ENCODE measurements at regions not wholly inside any gene's neighbourhood (a gene's known extent, or its start where the extent isn't known, plus 50 kb on each side); places are given as distances from the start of the nearest gene placed in this dataset.

GRCh38 chr16:22732959-22733358 is 81.0 kb upstream of the HS3ST2 start:
- Histone ChIP-seq H3K79me2 (ENCODE audit: insufficient read depth, low read length) (no peaks in the 10 kb centered on the region), H3K27me3 (ENCODE audit: low read length) (no peaks in the 10 kb centered on the region), H3K27ac (ENCODE audit: low read depth, low read length) (no peak overlapping the region), H3K9ac (ENCODE audit: low read length) (no peak overlapping the region), H3F3A (ENCODE audit: insufficient read depth) (no peaks in the 10 kb centered on the region), H4K20me1 (ENCODE audit: low read depth, low read length) (no peaks in the 10 kb centered on the region), H3K4me2 (ENCODE audit: low read depth, low read length, poor library complexity, severe bottlenecking) (no peak overlapping the region), H3K36me3 (ENCODE audit: low read length) (no peaks in the 10 kb centered on the region), H2AFZ (ENCODE audit: low read depth, low read length, severe bottlenecking) (no peak overlapping the region), H3K4me3 (ENCODE audit: insufficient read depth, low read length, poor library complexity, severe bottlenecking) (no peak overlapping the region), H3K9me3 (ENCODE audit: insufficient read depth, low read length) (no peaks in the 10 kb centered on the region), H3K9me2 (replicated peaks; ENCODE audit: insufficient read depth, low read length) (no peaks in the 10 kb centered on the region)
- TF ChIP-seq CTCF (IDR thresholded peaks at IDR 0.05; ENCODE audit: insufficient read depth, low read length, poor library complexity, severe bottlenecking) (no peak), EZH2phosphoT487 (conservative IDR thresholded peaks at IDR 0.05; ENCODE audit: low read length) (no peak)

- no peak for TF ChIP-seq EZH2phosphoT487 (conservative IDR thresholded peaks at IDR 0.05; ENCODE audit: low read length)
- TF ChIP-seq CTCF (IDR thresholded peaks at IDR 0.05; ENCODE audit: insufficient read depth, low read length, poor library complexity, severe bottlenecking), result no peak
- H2AFZ ChIP-seq (ENCODE audit: low read depth, low read length, severe bottlenecking), result no peak overlapping the region
Measured at GRCh38 chr16:22734368-22734767, 79.6 kb upstream of the HS3ST2 start.

GRCh38 chr16:22736791-22737190 is 77.2 kb upstream of the HS3ST2 start:
- TF ChIP-seq EZH2phosphoT487 (conservative IDR thresholded peaks at IDR 0.05; ENCODE audit: low read length) (no peak), CTCF (IDR thresholded peaks at IDR 0.05; ENCODE audit: insufficient read depth, low read length, poor library complexity, severe bottlenecking) (no peak)
- H3K27ac ChIP-seq (ENCODE audit: low read depth, low read length), result no peak overlapping the region
- H3K4me2 ChIP-seq (ENCODE audit: low read depth, low read length, poor library complexity, severe bottlenecking), result no peak overlapping the region
- no peaks in the 10 kb centered on the region for H3K27me3 ChIP-seq (ENCODE audit: low read length)
- no peaks in the 10 kb centered on the region for H3K9me2 ChIP-seq (replicated peaks; ENCODE audit: insufficient read depth, low read length)
- H3K79me2 ChIP-seq (ENCODE audit: insufficient read depth, low read length), result no peaks in the 10 kb centered on the region
- H3K4me3 ChIP-seq (ENCODE audit: insufficient read depth, low read length, poor library complexity, severe bottlenecking), result no peak overlapping the region
- H3K9ac ChIP-seq (ENCODE audit: low read length), result no peak overlapping the region
- no peaks in the 10 kb centered on the region for H3K36me3 ChIP-seq (ENCODE audit: low read length)
- H2AFZ ChIP-seq (ENCODE audit: low read depth, low read length, severe bottlenecking), result no peak overlapping the region
- no peaks in the 10 kb centered on the region for H3F3A ChIP-seq (ENCODE audit: insufficient read depth)
- H3K9me3 ChIP-seq (ENCODE audit: insufficient read depth, low read length), result no peaks in the 10 kb centered on the region
- no peaks in the 10 kb centered on the region for H4K20me1 ChIP-seq (ENCODE audit: low read depth, low read length)

More at GRCh38 chr16:22734368-22734767, 79.6 kb upstream of the HS3ST2 start:
- Histone ChIP-seq H3K9me2 (replicated peaks; ENCODE audit: insufficient read depth, low read length) (no peaks in the 10 kb centered on the region), H3K79me2 (ENCODE audit: insufficient read depth, low read length) (no peaks in the 10 kb centered on the region), H3K9me3 (ENCODE audit: insufficient read depth, low read length) (no peaks in the 10 kb centered on the region), H3K36me3 (ENCODE audit: low read length) (no peaks in the 10 kb centered on the region), H3K9ac (ENCODE audit: low read length) (no peak overlapping the region), H4K20me1 (ENCODE audit: low read depth, low read length) (no peaks in the 10 kb centered on the region), H3F3A (ENCODE audit: insufficient read depth) (no peaks in the 10 kb centered on the region), H3K27ac (ENCODE audit: low read depth, low read length) (no peak overlapping the region), H3K4me2 (ENCODE audit: low read depth, low read length, poor library complexity, severe bottlenecking) (no peak overlapping the region), H3K27me3 (ENCODE audit: low read length) (no peaks in the 10 kb centered on the region), H3K4me3 (ENCODE audit: insufficient read depth, low read length, poor library complexity, severe bottlenecking) (no peak overlapping the region)
